NCI-H1694 treated with DMSO at 0.1 percent for 48 hours (cell line): ENCODE measurements at regions not wholly inside any gene's neighbourhood (a gene's known extent, or its start where the extent isn't known, plus 50 kb on each side); places are given as distances from the start of the nearest gene placed in this dataset.
"Not testable (repeated sequence)": the region's sequence is repeated elsewhere in the genome, so short reads cannot be mapped to it uniquely, and the experiment has no call there.

ENCODE experiments used
- DNase-seq: peaks from one replicate; lab custom pipeline; 2025; lab: John Stamatoyannopoulos, UW

- DNase-seq, result no peak
These were observed 91.5 kb upstream of the KCNE2 start for GRCh38 chr21:34272321-34272720.

GRCh38 chr21:34274001-34274400 is 89.8 kb upstream of the KCNE2 start:
- DNase-seq, result no peak

GRCh38 chr21:34276711-34277425 is 86.9 kb upstream of the KCNE2 start:
- no peak for DNase-seq

- no peak for DNase-seq
These were observed 85.4 kb upstream of the KCNE2 start for GRCh38 chr21:34278451-34278850.

- no peak for DNase-seq
These were observed 84.5 kb upstream of the KCNE2 start for GRCh38 chr21:34279285-34279684.

- no peak for DNase-seq
These were observed 83.9 kb upstream of the KCNE2 start for GRCh38 chr21:34279883-34280282.

DNA sequence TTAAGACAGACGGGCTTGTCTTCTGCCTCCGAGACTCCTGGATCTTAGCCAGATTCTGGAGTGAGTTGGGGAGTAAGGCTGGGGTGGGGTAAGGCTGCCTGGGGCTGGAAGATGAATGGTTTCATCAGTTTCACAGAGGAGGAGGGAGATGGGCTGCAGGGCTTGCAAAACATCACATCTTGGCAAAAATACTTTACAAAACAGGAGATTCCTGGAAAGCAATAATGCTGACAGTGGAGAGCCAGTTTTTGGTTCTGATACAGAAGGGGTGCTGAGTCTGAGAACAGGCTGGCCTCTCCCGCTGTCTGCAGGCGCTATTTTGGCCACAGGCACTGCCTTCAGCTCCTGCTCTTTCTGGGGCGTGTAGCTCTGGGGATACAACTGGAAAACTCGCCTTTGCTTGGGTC is 83.4 kb upstream of the KCNE2 start:
- DNase-seq, result no peak

- DNase-seq, result no peak
These were observed 82.8 kb upstream of the KCNE2 start for GRCh38 chr21:34280959-34281358.

- DNase-seq, result no peak
These were observed 81.6 kb upstream of the KCNE2 start for GRCh38 chr21:34282223-34282622.

DNA sequence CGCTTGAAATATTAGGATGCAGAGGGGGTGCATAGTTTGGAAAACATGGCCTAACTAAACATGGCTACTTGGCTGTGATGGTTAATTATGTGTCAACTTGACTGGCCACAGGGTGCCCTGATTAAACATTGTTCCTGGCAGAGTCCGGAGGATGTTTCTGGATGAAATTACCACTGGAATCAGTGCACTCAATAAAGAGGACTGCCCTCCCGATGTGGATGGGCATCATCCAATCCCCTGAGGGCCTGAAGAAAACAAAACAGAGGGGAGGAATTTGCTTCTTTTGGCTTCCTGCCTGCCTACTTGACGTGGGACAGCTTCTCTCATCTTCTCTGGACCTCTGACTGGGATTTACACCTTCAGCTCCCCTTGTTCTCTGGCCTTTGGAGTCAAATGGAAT is 79.1 kb upstream of the KCNE2 start:
- DNase-seq, result no peak

DNA sequence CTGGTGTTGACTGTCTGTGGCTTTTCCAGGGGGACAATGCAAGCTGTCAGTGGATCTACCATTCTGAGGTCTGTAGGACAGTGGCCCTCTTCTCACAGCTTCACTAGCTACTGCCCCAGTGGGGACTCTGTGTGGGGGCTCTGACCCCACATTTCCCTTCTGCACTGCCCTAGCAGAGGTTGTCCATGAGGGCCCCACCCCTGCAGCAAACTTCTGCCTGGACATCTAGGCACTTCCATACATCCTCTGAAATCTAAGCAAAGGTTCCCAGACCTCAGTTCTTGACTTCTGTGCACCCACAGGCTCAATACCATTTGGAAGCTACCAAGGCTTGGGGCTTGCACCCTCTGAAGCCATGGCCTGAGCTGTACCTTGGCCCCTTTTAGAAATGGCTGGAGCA is 75.8 kb upstream of the KCNE2 start:
- DNase-seq, result not testable (repeated sequence)

DNA sequence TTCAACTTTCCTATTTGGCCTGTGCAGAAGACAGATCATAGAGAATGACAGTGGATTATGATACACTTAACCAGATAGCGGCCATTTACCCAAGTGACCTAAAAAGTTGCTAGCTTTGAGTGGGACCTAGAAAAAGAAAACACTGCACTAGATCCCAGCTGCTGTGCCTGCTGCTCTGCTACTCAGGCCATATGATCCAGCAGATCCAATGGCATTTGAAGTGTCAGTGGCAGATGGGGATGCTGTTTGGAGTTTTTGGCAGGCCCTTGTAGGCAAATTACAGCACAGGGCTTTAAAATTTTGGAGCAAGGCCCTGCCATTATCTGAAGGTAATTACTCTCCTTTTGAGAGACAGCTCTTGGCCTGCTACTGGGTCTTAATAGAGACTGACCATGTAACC is 74.0 kb upstream of the KCNE2 start:
- DNase-seq, result no peak

DNA sequence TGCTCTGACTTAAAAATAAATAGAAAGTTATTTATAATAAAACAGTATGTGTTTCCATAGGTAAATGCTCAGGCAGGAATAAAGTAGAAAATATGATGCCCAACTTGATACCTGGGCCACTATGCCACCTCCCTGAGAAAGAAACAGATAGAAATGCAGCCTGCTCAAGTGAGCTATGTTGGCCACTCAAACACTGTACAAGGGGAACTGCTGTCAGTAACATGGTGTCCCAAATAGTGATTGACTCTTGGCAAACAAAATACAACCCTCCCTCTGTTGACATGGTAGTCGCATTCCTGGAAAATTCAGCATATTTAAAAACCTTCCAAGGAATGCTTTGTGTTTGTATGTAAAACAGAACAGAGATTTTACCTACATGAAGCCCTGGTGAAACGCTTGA is 66.9 kb upstream of the KCNE2 start:
- DNase-seq, result no peak

- no peak for DNase-seq
These were observed 65.2 kb upstream of the KCNE2 start for GRCh38 chr21:34298534-34299167.

DNA sequence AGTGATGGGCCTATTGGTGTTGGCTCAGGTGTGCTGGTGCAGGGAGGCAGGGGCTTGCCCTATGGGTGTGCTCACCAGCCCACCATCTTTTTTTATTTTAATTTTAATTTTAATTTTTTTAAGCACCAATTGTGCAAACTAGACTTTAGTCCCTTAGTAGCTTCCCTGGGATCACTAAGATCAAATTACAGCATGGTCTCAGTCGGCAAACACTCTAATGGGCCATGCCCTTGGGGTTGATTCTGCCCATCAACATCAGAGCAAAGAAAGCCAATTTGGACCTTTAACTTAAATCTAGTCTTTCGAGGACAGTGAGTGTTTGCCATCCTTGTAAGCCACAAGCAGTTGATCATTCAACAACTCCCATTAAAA is 64.7 kb upstream of the KCNE2 start:
- no peak for DNase-seq

DNA sequence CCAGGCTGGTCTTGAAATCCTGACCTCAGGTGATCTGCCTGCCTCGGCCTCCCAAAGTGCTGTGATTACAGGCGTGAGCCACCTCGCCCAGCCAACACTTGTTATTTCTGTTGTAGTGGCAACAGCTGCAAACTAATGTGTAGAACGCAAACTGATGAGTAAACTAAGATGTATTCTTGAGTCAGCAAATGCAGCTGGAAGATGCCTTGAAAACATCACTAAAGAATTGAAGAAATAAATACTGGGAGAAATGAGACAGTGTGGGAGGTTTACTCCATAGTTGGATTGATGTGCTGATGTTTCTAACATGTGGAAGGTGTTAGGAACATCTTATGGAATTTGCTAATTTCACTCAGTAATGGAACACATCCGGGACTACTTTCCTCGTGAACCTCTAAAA is 61.3 kb upstream of the KCNE2 start:
- no peak for DNase-seq

GRCh38 chr21:34305605-34306604 is 57.9 kb upstream of the KCNE2 start:
- DNase-seq, result no peak

GRCh38 chr21:34307991-34308532 is 55.7 kb upstream of the KCNE2 start:
- DNase-seq, result no peak

- no peak for DNase-seq
These were observed 52.1 kb upstream of the KCNE2 start for GRCh38 chr21:34311561-34312330.

- DNase-seq, result no peak
These were observed 50.7 kb upstream of the KCNE2 start for GRCh38 chr21:34313116-34313515.
